Mesothelial cell of epicardium (in vitro differentiated cells): ENCODE measurements at regions not wholly inside any gene's neighbourhood (a gene's known extent, or its start where the extent isn't known, plus 50 kb on each side); places are given as distances from the start of the nearest gene placed in this dataset.

Experiments used
- DNase-seq, 2 experiments: peaks; one replicate each; pipeline ENCODE4 v3.0.0; 2021; ENCODE audit warnings: low spot score in 2 of 2; ENCODE audit not compliant: unreplicated experiment in 2 of 2
- H3K27ac Mint-ChIP-seq: 2 replicates; pipeline ENCODE4 v1.8.0; 2021; ENCODE audit warnings: mixed read lengths
- H3K27me3 Mint-ChIP-seq: 2 replicates; pipeline ENCODE4 v1.8.0; 2021; ENCODE audit warnings: low read depth, mixed read lengths
- H3K36me3 Mint-ChIP-seq: 2 replicates; pipeline ENCODE4 v1.8.0; 2021; ENCODE audit warnings: mixed read lengths
- H3K4me1 Mint-ChIP-seq: 2 replicates; pipeline ENCODE4 v1.8.0; 2021; ENCODE audit warnings: mixed read lengths
- H3K4me3 Mint-ChIP-seq: 2 replicates; pipeline ENCODE4 v1.8.0; 2021; ENCODE audit warnings: mild to moderate bottlenecking, moderate library complexity, mixed read lengths
- H3K9me3 Mint-ChIP-seq: 2 replicates; pipeline ENCODE4 v1.8.0; 2021; ENCODE audit warnings: mixed read lengths
- TF ChIP-seq, protein P1 (sequence below): fragments of 200-600 bp; sonication (generic); IDR thresholded peaks from one replicate; pipeline ENCODE4 v1.5.0; 2021; ENCODE audit warnings: antibody characterized with exemption; ENCODE audit not compliant: unreplicated experiment

GRCh38 chr2:187865025-187865424 lies 310.8 kb upstream of the TFPI start:
- TF ChIP-seq, protein P1, sequence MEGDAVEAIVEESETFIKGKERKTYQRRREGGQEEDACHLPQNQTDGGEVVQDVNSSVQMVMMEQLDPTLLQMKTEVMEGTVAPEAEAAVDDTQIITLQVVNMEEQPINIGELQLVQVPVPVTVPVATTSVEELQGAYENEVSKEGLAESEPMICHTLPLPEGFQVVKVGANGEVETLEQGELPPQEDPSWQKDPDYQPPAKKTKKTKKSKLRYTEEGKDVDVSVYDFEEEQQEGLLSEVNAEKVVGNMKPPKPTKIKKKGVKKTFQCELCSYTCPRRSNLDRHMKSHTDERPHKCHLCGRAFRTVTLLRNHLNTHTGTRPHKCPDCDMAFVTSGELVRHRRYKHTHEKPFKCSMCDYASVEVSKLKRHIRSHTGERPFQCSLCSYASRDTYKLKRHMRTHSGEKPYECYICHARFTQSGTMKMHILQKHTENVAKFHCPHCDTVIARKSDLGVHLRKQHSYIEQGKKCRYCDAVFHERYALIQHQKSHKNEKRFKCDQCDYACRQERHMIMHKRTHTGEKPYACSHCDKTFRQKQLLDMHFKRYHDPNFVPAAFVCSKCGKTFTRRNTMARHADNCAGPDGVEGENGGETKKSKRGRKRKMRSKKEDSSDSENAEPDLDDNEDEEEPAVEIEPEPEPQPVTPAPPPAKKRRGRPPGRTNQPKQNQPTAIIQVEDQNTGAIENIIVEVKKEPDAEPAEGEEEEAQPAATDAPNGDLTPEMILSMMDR: no peak
- H3K27ac Mint-ChIP-seq: no peak overlapping the region
- no peaks in the 10 kb centered on the region for H3K27me3 Mint-ChIP-seq
- H3K4me1 Mint-ChIP-seq: peaks cover 19% of the 10 kb centered on the region
- peaks cover 36% of the 10 kb centered on the region for H3K9me3 Mint-ChIP-seq
- no peak overlapping the region for H3K4me3 Mint-ChIP-seq
- DNase-seq: no peak
- peaks cover 20% of the 10 kb centered on the region for H3K36me3 Mint-ChIP-seq

DNA sequence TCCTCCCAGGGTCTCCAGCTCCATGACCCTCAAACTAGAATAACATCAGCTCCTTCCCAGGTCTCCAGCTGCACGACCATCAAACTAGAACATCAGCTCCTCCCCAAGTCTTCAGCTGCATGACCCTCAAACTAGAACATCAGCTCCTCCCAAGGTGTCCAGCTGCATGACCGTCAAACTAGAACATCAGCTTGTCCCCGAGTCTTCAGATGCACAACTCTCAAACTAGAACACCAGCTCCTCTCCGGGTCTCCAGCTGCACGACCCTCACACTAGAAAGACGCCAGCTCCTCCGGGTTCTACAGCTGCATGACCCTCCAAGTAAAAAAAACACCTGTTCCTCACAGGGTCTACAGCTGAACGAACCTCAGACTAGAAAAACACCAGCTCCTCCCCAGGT lies 312.9 kb upstream of the TFPI start:
- TF ChIP-seq, protein P1: no peak
- Mint-ChIP-seq H3K27ac (no peak overlapping the region), H3K27me3 (no peaks in the 10 kb centered on the region)

DNA sequence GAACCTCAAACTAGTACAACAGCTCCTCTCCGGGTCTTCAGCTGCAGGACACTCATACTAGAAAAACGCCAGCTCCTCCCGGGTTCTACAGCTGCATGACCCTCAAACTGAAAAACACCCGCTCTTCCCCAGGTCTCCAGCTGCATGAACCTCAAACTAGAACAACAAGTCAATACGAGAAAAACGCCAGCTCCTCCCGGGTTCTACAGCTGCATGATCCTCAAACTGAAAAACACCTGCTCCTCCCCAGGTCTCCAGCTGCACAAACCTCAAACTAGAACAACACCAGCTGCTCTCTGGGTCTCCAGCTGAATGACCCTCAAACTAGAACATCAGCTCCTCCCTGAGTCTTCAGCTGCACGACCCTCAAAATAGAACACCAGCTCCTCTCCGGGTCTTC lies 315.0 kb upstream of the TFPI start:
- Mint-ChIP-seq H3K27me3 (no peaks in the 10 kb centered on the region), H3K4me1 (peaks cover under 1% of the 10 kb centered on the region), H3K9me3 (peaks cover 36% of the 10 kb centered on the region), H3K36me3 (peaks cover 20% of the 10 kb centered on the region), H3K4me3 (no peak overlapping the region), H3K27ac (no peak overlapping the region)
- TF ChIP-seq, protein P1: no peak
- DNase-seq: no peak

More for the DNA sequence above, 312.9 kb upstream of the TFPI start:
- peaks cover 11% of the 10 kb centered on the region for H3K4me1 Mint-ChIP-seq
- H3K9me3 Mint-ChIP-seq: peaks cover 36% of the 10 kb centered on the region
- no peak overlapping the region for H3K4me3 Mint-ChIP-seq
- DNase-seq: no peak
- peaks cover 20% of the 10 kb centered on the region for H3K36me3 Mint-ChIP-seq

- no peaks in the 10 kb centered on the region for H3K27me3 Mint-ChIP-seq
- H3K4me3 Mint-ChIP-seq: no peak overlapping the region
- H3K4me1 Mint-ChIP-seq: peaks cover 10% of the 10 kb centered on the region
- TF ChIP-seq, protein P1: no peak
- peaks cover 20% of the 10 kb centered on the region for H3K36me3 Mint-ChIP-seq
- peaks cover 32% of the 10 kb centered on the region for H3K9me3 Mint-ChIP-seq
- H3K27ac Mint-ChIP-seq: no peak overlapping the region
- no peak for DNase-seq
Observed at GRCh38 chr2:187871506-187871905, 317.3 kb upstream of the TFPI start.

- no peak for DNase-seq
- no peak overlapping the region for H3K27ac Mint-ChIP-seq
- H3K27me3 Mint-ChIP-seq: no peaks in the 10 kb centered on the region
- H3K4me3 Mint-ChIP-seq: no peak overlapping the region
- H3K4me1 Mint-ChIP-seq: peaks cover 14% of the 10 kb centered on the region
- TF ChIP-seq, protein P1: no peak
- H3K36me3 Mint-ChIP-seq: peaks cover 7% of the 10 kb centered on the region
- peaks cover 16% of the 10 kb centered on the region for H3K9me3 Mint-ChIP-seq
Observed at GRCh38 chr2:187873132-187873531, 318.9 kb upstream of the TFPI start.

DNA sequence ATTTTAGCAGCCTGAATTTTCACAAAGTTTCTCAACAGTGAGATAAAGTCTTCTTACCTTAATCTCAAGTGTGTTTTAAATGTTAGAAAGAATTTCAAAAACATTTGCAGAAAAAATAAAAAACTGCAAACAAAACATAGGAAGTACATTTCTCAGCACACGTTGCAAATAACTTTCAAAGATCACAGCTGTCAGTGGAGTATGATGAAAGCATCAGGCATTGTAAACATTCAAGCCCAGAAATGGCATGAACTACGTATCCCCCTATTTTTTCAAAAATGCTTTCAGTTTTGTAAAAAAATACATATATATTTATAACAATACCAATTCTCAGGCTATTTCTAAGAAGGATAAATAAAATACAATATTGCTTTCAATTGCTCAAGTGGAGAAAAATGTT lies 320.6 kb upstream of the TFPI start:
- no peaks in the 10 kb centered on the region for H3K36me3 Mint-ChIP-seq
- no peak for DNase-seq
- TF ChIP-seq, protein P1: no peak
- H3K4me3 Mint-ChIP-seq: no peak overlapping the region
- H3K4me1 Mint-ChIP-seq: peaks cover 17% of the 10 kb centered on the region
- H3K9me3 Mint-ChIP-seq: peaks cover 1% of the 10 kb centered on the region
- H3K27me3 Mint-ChIP-seq: no peaks in the 10 kb centered on the region
- H3K27ac Mint-ChIP-seq: no peak overlapping the region
